ENCODE measurements at regions not wholly inside any gene's neighbourhood (a gene's known extent, or its start where the extent isn't known, plus 50 kb on each side); places are given as distances from the start of the nearest gene placed in this dataset.

GRCh38 chr13:80708791-80709190, 367.9 kb upstream of the SPRY2 start:
- Histone ChIP-seq H3K27me3 (ENCODE audit: insufficient read depth) (no peaks in the 10 kb centered on the region), H3F3A (replicated peaks; ENCODE audit: low read depth) (no peaks in the 10 kb centered on the region), H4K20me1 (replicated peaks; ENCODE audit: insufficient read depth) (no peaks in the 10 kb centered on the region), H2AFZ (no peak overlapping the region), H3K36me3 (ENCODE audit: insufficient read depth) (no peaks in the 10 kb centered on the region), H3K9me2 (ENCODE audit: insufficient read depth) (peaks cover 5% of the 10 kb centered on the region), H3K4me2 (no peak overlapping the region), H3K4me1 (ENCODE audit: insufficient read depth) (no peaks in the 10 kb centered on the region), H3K79me2 (replicated peaks; ENCODE audit: insufficient read depth) (no peaks in the 10 kb centered on the region), H3K27ac (ENCODE audit: low read depth) (no peak overlapping the region), H3K4me3 (no peak overlapping the region)
- H3K27ac Mint-ChIP-seq = no peak overlapping the region
- no peak for ATAC-seq
- peaks cover 25% of the 10 kb centered on the region for H3K36me3 Mint-ChIP-seq (ENCODE audit: low read depth)
- H3K4me3 Mint-ChIP-seq = no peak overlapping the region
- peaks cover 38% of the 10 kb centered on the region for H3K9me3 Mint-ChIP-seq
- no peak for TF ChIP-seq NANOG (IDR thresholded peaks at IDR 0.05; ENCODE audit: borderline replicate concordance)
- TF ChIP-seq CREB1 (CRISPR knock-in tag; IDR thresholded peaks at IDR 0.05; ENCODE audit: low read depth) = no peak
- no peak for TF ChIP-seq EZH2phosphoT487 (IDR thresholded peaks at IDR 0.05; ENCODE audit: unreplicated experiment)
- TF ChIP-seq EZH2 (IDR thresholded peaks at IDR 0.05; ENCODE audit: low read depth, unreplicated experiment) = no peak
- TF ChIP-seq POLR2AphosphoS5 (IDR thresholded peaks at IDR 0.05; ENCODE audit: low read depth) = no peak
- TF ChIP-seq ZNF331 (CRISPR knock-in tag; IDR thresholded peaks at IDR 0.05; ENCODE audit: low read depth) = no peak
- TF ChIP-seq ETS1 (IDR thresholded peaks at IDR 0.05) = no peak
- no peak for TF ChIP-seq JUNB (IDR thresholded peaks at IDR 0.05; ENCODE audit: unreplicated experiment)
- no peak for TF ChIP-seq REST (IDR thresholded peaks at IDR 0.05; ENCODE audit: unreplicated experiment)
- H3K27me3 Mint-ChIP-seq (ENCODE audit: insufficient read depth, low read depth, poor library complexity) = peaks cover 5% of the 10 kb centered on the region
- no peaks in the 10 kb centered on the region for H3K4me1 Mint-ChIP-seq
- no peak for DNase-seq (ENCODE audit: low spot score)

- H3K9me3 Mint-ChIP-seq = peaks cover 33% of the 10 kb centered on the region
- Histone ChIP-seq H3F3A (replicated peaks; ENCODE audit: low read depth) (no peaks in the 10 kb centered on the region), H3K79me2 (replicated peaks; ENCODE audit: insufficient read depth) (no peaks in the 10 kb centered on the region), H2AFZ (no peak overlapping the region), H3K4me2 (no peak overlapping the region), H3K9me2 (ENCODE audit: insufficient read depth) (peaks cover 5% of the 10 kb centered on the region; the same call in 1 of the 2 replicates), H3K4me1 (ENCODE audit: insufficient read depth) (no peaks in the 10 kb centered on the region), H3K27ac (ENCODE audit: low read depth) (no peak overlapping the region), H4K20me1 (replicated peaks; ENCODE audit: insufficient read depth) (no peaks in the 10 kb centered on the region), H3K4me3 (no peak overlapping the region), H3K27me3 (ENCODE audit: insufficient read depth) (no peaks in the 10 kb centered on the region), H3K36me3 (ENCODE audit: insufficient read depth) (no peaks in the 10 kb centered on the region)
- H3K36me3 Mint-ChIP-seq (ENCODE audit: low read depth) = peaks cover 18% of the 10 kb centered on the region
- ATAC-seq = no peak
- DNase-seq (ENCODE audit: low spot score) = no peak
- no peak overlapping the region for H3K27ac Mint-ChIP-seq
- peaks cover 5% of the 10 kb centered on the region for H3K27me3 Mint-ChIP-seq (ENCODE audit: insufficient read depth, low read depth, poor library complexity)
- H3K4me1 Mint-ChIP-seq = no peaks in the 10 kb centered on the region
- H3K4me3 Mint-ChIP-seq = no peak overlapping the region
- no peak for TF ChIP-seq NANOG (IDR thresholded peaks at IDR 0.05; ENCODE audit: borderline replicate concordance)
- TF ChIP-seq CTCF (conservative IDR thresholded peaks at IDR 0.05; ENCODE audit: low read depth in 2 of 2) = no peak
These were observed 366.4 kb upstream of the SPRY2 start for GRCh38 chr13:80707000-80707983.
